NB4 (cell line): ENCODE measurements at regions not wholly inside any gene's neighbourhood (a gene's known extent, or its start where the extent isn't known, plus 50 kb on each side); places are given as distances from the start of the nearest gene placed in this dataset.

Experiments
- CTCF ChIP-seq: IDR thresholded peaks from one replicate; pipeline ENCODE4 v1.5.1; 2012; ENCODE audit warnings: low read depth, low read length
- MAX ChIP-seq: IDR thresholded peaks from 2 replicates; pipeline ENCODE4 v1.6.1; 2011; ENCODE audit warnings: low read depth, low read length
- POLR2A ChIP-seq: IDR thresholded peaks from 2 replicates; pipeline ENCODE4 v1.6.1; 2011; ENCODE audit warnings: mild to moderate bottlenecking; ENCODE audit not compliant: insufficient read length; ENCODE audit errors: extremely low read depth

GRCh38 chr3:99526921-99527320, 111.5 kb upstream of the COL8A1 start:
- TF ChIP-seq CTCF (no peak), MAX (no peak), POLR2A (no peak)
